ENCODE measurements at regions not wholly inside any gene's neighbourhood (a gene's known extent, or its start where the extent isn't known, plus 50 kb on each side); places are given as distances from the start of the nearest gene placed in this dataset.

DNA sequence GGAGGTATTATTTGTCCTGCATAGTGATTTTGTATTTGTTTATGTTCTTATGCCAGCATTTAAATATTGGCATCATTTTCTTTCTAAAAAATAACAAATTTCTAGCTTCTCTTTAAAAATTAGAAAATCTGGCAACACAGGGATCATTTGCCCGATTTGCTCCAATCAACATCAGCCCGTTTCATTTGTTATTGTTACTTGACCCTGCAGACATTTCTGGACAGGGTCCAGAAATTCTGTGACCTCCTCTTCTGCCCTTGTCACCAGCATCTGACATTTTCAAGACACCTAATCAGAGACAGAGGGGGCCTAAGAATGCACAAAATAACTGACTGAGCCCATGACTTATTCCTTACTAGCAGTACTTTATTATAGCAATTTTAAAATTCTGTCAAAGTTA is 253.3 kb downstream of the MREG start:
- Histone ChIP-seq H3K9ac (ENCODE audit: insufficient read depth in 1 of 2, low read depth in 2 of 2, low read length in 2 of 2) (no peak overlapping the region), H3K9me1 (ENCODE audit: control insufficient read depth, insufficient read depth, low read length) (no peaks in the 10 kb centered on the region), H3K4me3 (no peak overlapping the region), H4K20me1 (replicated peaks; ENCODE audit: control insufficient read depth, insufficient read depth, low read length) (no peaks in the 10 kb centered on the region), H3K9me3 (replicated peaks; ENCODE audit: control insufficient read depth, insufficient read depth, low read depth, low read length) (no peaks in the 10 kb centered on the region), H2AFZ (ENCODE audit: low read depth, low read length) (no peak overlapping the region), H3K4me1 (replicated peaks in 1 of 2; ENCODE audit: control insufficient read depth in 2 of 2, insufficient read depth in 2 of 2, low read length in 2 of 2) (peaks cover 0 to 2% of the 10 kb centered on the region in 2 experiments; a peak in 2 of 5 replicates), H3K4me2 (ENCODE audit: insufficient read depth, low read length) (no peak overlapping the region), H3K27me3 (ENCODE audit: control insufficient read depth in 2 of 2, insufficient read depth in 2 of 2, low read length in 2 of 2) (no peaks in the 10 kb centered on the region), H3K79me2 (ENCODE audit: control insufficient read depth, insufficient read depth, low read length) (no peaks in the 10 kb centered on the region), H3K27ac (ENCODE audit: extremely low read depth, low read depth, low read length) (no peak overlapping the region), H3K36me3 (ENCODE audit: control insufficient read depth, insufficient read depth, low read length) (no peaks in the 10 kb centered on the region)
- BruUV-seq (replicated peaks), result no TSS peak
- FAIRE-seq (no peak), DNase-seq (ENCODE audit: extremely low read depth in 1 of 4, low spot score in 3 of 4) (no peak), ATAC-seq (no peak)
- intact Hi-C loops (cut with micrococcal nuclease), result no loop called here
- 9% methylated on average over 2 of the region's 2 CpGs for WGBS (ENCODE audit: insufficient coverage, low coverage, missing lambda C conversion rate)
- CTCF ChIA-PET (ENCODE audit: low intra/inter-chr PET ratio), result no interaction called here
- POLR2A ChIA-PET, result interaction anchor here (0.5 kb wide), 1 partner anchor 50 kb away, joined by 3 read pairs; no protein-coding TSS in a partner anchor
- TF ChIP-seq, protein P1, sequence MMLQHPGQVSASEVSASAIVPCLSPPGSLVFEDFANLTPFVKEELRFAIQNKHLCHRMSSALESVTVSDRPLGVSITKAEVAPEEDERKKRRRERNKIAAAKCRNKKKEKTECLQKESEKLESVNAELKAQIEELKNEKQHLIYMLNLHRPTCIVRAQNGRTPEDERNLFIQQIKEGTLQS (IDR thresholded peaks at IDR 0.05), result no peak
- TF ChIP-seq, protein P1 (CRISPR knock-in tag; conservative IDR thresholded peaks at IDR 0.05), result no peak
- TF ChIP-seq ILK (tag; IDR thresholded peaks at IDR 0.05; ENCODE audit: borderline replicate concordance, low read depth) (no peak), GATA2 (CRISPR knock-in tag; IDR thresholded peaks at IDR 0.05) (no peak), ZNF124 (CRISPR knock-in tag; IDR thresholded peaks at IDR 0.05) (no peak)
- in situ Hi-C loops (cut with MboI), result no loop called here

- Histone ChIP-seq H3K4me2 (ENCODE audit: insufficient read depth, low read length) (no peak overlapping the region), H3K79me2 (ENCODE audit: control insufficient read depth, insufficient read depth, low read length) (no peaks in the 10 kb centered on the region), H3K9ac (ENCODE audit: insufficient read depth in 1 of 2, low read depth in 2 of 2, low read length in 2 of 2) (no peak overlapping the region), H3K4me3 (no peak overlapping the region), H2AFZ (ENCODE audit: low read depth, low read length) (no peak overlapping the region), H4K20me1 (replicated peaks; ENCODE audit: control insufficient read depth, insufficient read depth, low read length) (no peaks in the 10 kb centered on the region), H3K36me3 (ENCODE audit: control insufficient read depth, insufficient read depth, low read length) (no peaks in the 10 kb centered on the region), H3K4me1 (replicated peaks in 1 of 2; ENCODE audit: control insufficient read depth in 2 of 2, insufficient read depth in 2 of 2, low read length in 2 of 2) (no peaks in the 10 kb centered on the region; a peak in 1 of 5 replicates), H3K27ac (ENCODE audit: extremely low read depth, low read depth, low read length) (no peak overlapping the region), H3K9me1 (ENCODE audit: control insufficient read depth, insufficient read depth, low read length) (no peaks in the 10 kb centered on the region), H3K27me3 (ENCODE audit: control insufficient read depth in 2 of 2, insufficient read depth in 2 of 2, low read length in 2 of 2) (no peaks in the 10 kb centered on the region), H3K9me3 (replicated peaks; ENCODE audit: control insufficient read depth, insufficient read depth, low read depth, low read length) (no peaks in the 10 kb centered on the region)
- no TSS peak for BruUV-seq (replicated peaks)
- intact Hi-C loops (cut with micrococcal nuclease), result no loop called here
- ChIA-PET POLR2A (no interaction called here), CTCF (ENCODE audit: low intra/inter-chr PET ratio) (no interaction called here)
- ATAC-seq, result no peak
- in situ Hi-C loops (cut with MboI), result no loop called here
- DNase-seq (ENCODE audit: extremely low read depth in 1 of 4, low spot score in 3 of 4), result no peak
- no peak for FAIRE-seq
- WGBS (ENCODE audit: insufficient coverage, low coverage, missing lambda C conversion rate), result 66% methylated on average over 3 of the region's 4 CpGs
- no peak for TF ChIP-seq ZNF175 (CRISPR knock-in tag; IDR thresholded peaks at IDR 0.05; ENCODE audit: low read depth)
- no peak for TF ChIP-seq ETV6 (IDR thresholded peaks at IDR 0.05; ENCODE audit: borderline replicate concordance in 1 of 2, low read depth in 2 of 2, low read length in 1 of 2)
- TF ChIP-seq ETV6 (CRISPR knock-in tag; IDR thresholded peaks at IDR 0.05; ENCODE audit: borderline replicate concordance), result no peak
- no peak for TF ChIP-seq SLC30A9 (CRISPR knock-in tag; IDR thresholded peaks at IDR 0.05)
- TF ChIP-seq ADNP (tag; IDR thresholded peaks at IDR 0.05), result no peak
- no peak for TF ChIP-seq RBM17 (IDR thresholded peaks at IDR 0.05; ENCODE audit: borderline replicate concordance, low read depth, low read length)
These were observed 254.7 kb downstream of the MREG start for GRCh38 chr2:215758691-215759090.
